ENCODE measurements at regions not wholly inside any gene's neighbourhood (a gene's known extent, or its start where the extent isn't known, plus 50 kb on each side); places are given as distances from the start of the nearest gene placed in this dataset.

GRCh38 chr18:46346896-46347630, 242.9 kb downstream of the HAUS1 start:
- no peak for DNase-seq

DNA sequence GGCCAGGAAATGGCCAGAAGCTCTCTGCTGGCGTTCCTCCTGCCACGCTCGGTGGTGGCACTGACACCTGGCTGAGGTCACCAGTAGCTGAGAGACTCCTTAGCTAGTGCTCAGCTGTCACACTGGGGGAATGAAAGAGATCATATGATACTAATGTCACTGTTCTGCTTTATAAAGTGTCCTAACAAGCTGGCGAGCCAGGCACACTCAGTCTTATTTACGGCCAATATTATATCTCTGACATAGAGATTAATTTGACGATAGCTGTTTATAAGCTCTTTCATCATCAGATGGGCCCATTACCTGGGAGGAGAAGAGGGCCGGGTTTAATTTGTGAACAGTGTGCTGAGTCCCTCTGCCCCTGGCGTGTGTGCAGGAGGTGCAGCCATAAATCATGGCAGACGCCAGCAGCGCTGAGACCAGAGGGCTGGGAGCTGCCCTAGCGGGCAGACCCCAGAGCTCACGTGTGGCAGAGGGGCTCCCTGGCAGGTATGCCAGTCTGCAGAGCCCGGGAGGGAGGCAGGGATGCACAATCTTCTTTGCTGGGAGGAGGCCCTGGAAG, 246.5 kb downstream of the HAUS1 start:
- no peak for DNase-seq

GRCh38 chr18:46352520-46353250, 248.5 kb downstream of the HAUS1 start:
- no peak for DNase-seq

- DNase-seq, result no peak
Observed at GRCh38 chr18:46353460-46353859, 249.3 kb downstream of the HAUS1 start.

GRCh38 chr18:46356278-46357033, 252.3 kb downstream of the HAUS1 start:
- no peak for DNase-seq

DNA sequence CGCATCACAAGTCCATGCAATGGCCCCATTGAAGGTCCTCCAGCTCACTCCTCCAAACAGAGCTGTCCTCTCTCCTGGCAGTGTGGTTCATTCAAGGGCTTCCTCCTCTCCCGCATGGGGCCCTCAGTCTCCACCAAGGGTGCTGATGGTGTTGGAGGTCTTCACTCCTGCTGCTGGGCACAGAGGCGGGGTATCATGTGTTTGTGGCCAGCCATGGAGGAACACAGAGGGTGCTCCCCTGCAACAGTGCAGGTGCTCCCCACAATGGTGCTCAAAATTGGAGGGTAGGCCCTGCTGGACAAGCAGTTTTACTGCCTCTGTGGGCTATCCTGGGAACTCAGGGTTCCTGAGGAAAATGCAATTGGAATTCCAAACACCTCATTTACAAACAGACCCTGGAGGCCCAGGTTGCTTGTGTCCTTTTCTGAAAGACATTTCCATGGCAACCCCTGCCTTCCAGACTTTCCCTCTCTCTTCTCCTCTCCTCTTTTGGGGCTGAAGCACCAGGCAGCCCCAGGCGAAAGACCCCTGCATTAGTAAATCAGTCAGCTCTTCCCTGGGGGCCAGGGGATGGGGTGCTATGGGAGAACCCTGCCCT, 256.0 kb downstream of the HAUS1 start:
- no peak for DNase-seq

GRCh38 chr18:46360866-46361265, 256.7 kb downstream of the HAUS1 start:
- no peak for DNase-seq

DNA sequence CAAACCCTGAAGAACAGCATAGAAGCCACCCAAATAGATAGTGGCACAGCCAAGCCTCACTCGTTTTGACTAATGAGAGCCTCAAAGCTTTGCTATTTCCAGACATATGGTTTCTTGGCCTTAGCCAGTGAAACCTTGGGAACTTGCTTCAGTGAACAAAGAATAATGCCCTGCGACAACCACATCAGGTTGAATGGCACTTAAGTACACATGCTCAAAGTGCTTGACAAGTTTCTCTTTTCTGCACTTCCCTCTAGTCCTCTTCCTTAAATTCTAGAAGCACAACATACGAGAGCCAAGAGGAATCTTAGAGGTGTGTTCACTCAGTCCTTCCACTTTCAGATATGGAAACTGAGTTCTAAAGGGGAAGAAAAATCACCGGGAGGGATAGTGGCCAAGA, 258.3 kb downstream of the HAUS1 start:
- no peak for DNase-seq

- DNase-seq, result no peak
Observed at GRCh38 chr18:46364048-46364447, 259.9 kb downstream of the HAUS1 start.

GRCh38 chr18:46366201-46366600, 262.0 kb downstream of the HAUS1 start:
- DNase-seq, result no peak

- DNase-seq, result peak; percentile 8
Observed at GRCh38 chr18:46366751-46367376, 262.7 kb downstream of the HAUS1 start.

DNA sequence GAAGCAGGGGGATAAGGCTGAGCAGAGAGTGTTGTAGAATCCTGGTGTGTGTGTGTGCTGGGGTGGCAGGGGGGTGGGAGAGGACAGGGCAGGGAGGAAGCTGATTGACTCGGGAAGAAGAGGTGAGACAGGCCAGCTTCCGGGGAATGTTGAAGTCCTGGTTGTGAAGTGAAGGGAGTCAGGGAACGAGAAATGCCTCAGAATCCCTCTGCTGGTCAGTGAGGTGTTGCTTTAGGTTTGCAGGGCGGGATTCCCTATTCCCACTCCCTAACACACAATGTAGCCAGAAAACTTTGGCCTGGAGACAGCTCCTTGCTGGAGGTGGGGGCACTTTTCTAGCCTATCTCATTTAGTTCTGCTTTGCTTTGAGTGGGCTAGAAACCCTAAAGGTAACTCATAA, 265.1 kb downstream of the HAUS1 start:
- no peak for DNase-seq

- no peak for DNase-seq
Observed at GRCh38 chr18:46370898-46371297, 266.7 kb downstream of the HAUS1 start.

- no peak for DNase-seq
Observed at GRCh38 chr18:46372670-46373069, 268.5 kb downstream of the HAUS1 start.

- DNase-seq, result no peak
Observed at GRCh38 chr18:46373131-46373530, 268.9 kb downstream of the HAUS1 start.

DNA sequence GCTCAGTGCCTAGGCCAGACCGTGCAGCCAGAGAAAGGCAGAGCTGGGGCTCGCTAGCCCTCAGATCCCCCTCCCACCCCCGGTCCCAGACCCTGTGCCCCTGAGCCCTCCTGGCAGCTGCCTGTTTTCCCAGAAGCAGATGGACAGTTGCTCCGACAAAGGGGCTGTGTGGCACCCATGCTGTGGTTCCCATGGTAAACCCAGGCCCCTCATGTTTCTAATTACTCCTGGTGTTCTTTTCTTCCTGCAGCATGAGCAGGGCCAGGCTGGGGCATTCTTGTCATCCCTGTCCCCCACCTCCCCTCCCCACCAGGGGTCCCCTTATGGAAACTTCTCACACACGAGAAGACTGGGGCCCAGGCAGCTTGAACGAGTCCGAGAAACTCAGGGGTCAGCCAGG, 269.6 kb downstream of the HAUS1 start:
- no peak for DNase-seq

GRCh38 chr18:46374850-46375249, 270.7 kb downstream of the HAUS1 start:
- no peak for DNase-seq

- DNase-seq, result no peak
Observed at GRCh38 chr18:46377557-46377956, 273.4 kb downstream of the HAUS1 start.

DNA sequence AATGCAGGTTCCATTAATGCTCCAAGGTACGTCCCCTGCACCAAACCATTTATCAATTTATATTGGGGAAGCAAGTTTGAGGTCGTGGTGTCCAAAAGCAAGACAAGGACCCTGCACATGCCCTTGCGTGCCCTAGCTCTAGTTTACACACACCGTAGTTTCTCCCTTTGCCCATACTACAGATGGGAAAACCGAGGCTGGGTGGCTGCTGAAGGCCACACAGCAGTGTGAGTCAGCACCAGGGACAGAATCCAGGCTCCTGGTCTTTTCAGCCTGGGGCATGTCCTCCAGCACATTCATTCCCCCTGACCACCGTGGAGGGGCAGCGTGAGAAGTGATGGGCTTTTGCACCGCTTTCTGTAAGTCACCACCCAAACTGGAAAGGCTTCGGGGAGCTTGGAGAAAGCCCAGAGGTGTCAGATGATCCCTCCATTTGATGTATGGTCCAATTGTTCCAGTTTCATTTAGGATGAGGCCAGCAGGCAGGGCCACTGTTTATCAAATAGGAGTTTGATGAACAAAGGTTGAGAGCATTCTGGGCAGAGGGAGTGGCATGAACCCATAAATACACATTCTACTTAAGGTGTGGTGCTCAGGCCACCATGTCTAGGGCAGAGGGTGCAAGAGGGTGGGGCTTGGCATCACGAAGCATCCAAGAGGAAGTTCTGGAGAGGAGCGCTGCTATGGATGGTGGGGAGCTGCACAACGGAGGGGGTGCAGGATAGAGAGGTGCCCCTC, 274.1 kb downstream of the HAUS1 start:
- no peak for DNase-seq

- no peak for DNase-seq
Observed at GRCh38 chr18:46378864-46379207, 274.7 kb downstream of the HAUS1 start.

DNA sequence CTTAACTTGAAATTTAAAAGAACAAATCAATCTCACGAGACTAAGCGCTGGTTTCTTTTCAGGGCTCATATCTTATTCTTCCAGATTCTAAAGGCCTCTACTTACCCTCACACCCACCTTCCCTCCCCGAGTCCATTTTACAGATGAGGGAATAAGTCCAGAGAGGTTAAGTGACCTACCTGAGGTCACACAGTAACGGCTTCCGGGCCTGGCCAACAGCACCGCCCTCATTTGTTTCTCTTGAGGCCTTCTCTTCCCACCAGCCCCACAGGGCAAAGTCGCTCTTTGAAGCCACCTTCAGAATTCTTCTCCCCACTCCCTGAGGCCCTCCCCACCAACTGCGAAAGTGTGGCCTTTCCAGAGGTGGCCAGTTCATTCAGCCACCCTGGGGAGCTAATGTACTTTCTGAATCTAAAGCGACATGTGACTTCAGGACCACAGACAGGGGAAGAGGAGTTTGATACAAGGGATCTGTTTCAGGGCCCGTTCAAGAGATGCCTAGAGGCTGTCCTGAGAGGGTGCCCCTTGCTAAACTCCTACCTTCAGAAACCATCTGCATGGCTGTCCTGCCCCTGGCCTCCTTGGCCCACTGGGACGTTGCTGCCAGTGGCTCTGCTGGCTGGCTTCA, 275.3 kb downstream of the HAUS1 start:
- DNase-seq, result no peak
